Forelimb muscle (tissue), 1 donor: ENCODE measurements at regions not wholly inside any gene's neighbourhood (a gene's known extent, or its start where the extent isn't known, plus 50 kb on each side); places are given as distances from the start of the nearest gene placed in this dataset.
A peak's percentile ranks its signal among the peaks of the same experiment; 100 is the strongest.
"Not testable (repeated sequence)": the region's sequence is repeated elsewhere in the genome, so short reads cannot be mapped to it uniquely, and the experiment has no call there.

Source experiments
- DNase-seq: peaks from one replicate; pipeline ENCODE4 v3.0.0-alpha.2; 2013; ENCODE audit warnings: low read depth

GRCh38 chr14:104398656-104399055 lies 180.9 kb upstream of the C14orf180 start:
- DNase-seq: no peak

DNA sequence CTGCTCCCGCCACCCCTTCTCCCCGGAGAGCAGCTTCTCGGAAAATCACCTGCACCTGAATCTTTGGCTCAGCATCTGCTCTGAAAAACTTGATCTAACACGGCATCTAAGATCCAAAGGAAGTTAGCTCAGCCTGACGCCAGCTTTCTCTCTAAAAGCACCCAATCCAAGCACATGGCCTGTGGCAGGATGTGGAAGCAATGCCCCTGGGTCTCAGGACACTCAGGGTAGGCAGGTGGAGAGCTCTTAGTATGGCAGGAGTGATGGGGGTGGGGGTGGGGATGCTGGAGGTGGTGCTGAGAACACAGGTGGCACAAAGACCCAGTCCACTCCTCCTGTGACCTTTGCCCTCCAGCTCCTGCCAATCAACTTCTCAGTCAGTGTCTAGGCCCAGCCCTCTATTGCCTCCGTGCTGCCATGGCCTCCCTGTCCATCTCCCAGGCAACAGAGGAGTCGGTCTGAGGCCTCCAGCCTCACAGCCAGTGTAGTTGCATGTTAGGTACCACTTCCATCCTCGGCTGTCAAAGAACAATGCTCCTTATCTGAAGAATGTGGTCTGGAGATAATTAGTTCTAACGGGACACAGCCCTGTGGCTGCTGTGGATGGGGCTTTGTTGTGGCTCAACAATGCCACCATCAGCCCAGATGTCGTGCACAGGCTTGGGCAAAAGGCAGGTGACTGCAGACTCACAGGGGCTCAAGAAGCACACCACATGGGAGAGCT lies 180.0 kb upstream of the C14orf180 start:
- no peak for DNase-seq

GRCh38 chr14:104400355-104400754 lies 179.2 kb upstream of the C14orf180 start:
- no peak for DNase-seq

GRCh38 chr14:104401785-104402184 lies 177.8 kb upstream of the C14orf180 start:
- DNase-seq: no peak

- DNase-seq: not testable (repeated sequence)
Observed at GRCh38 chr14:104402303-104402702, 177.3 kb upstream of the C14orf180 start.

GRCh38 chr14:104403421-104404220 lies 175.9 kb upstream of the C14orf180 start:
- DNase-seq: no peak

DNA sequence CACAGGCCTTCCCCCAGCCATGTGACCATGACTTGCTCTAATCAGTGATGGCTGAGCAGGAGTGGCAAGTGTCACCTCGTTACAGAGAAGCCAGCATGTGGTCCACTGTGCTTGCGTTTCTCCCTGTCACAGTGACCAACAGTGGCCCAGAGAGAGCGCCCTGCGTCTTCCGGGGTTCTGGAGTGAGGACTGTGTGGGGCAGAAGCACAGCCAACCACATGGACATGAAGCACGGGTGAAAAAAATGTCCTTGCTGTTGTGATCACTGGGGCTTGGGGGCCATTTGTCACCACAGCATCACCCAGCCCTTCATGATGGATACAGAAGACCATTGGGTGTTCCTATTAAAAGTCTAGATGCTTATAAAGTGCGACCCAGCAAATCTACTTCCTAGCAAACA lies 174.6 kb upstream of the C14orf180 start:
- no peak for DNase-seq

- DNase-seq: no peak
Observed at GRCh38 chr14:104405360-104406226, 174.0 kb upstream of the C14orf180 start.

DNA sequence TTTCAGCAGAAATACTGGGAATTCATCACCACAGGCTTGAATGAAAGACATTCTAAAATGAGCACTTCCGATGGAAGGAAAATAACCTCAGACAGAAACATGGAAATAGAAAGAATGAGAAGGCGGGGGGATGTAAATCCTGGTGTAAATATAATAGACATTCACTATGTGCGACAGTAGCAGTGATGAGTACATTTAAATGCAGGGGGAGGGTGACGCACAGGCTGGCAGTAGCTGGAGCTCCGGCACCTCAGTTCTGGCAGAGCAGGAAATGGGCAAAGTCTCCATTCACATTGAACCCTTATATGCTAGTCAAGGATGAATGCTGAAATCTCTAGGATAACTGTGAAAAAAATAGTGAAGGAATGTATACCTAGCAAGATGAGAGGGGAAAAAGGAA lies 172.7 kb upstream of the C14orf180 start:
- no peak for DNase-seq

DNA sequence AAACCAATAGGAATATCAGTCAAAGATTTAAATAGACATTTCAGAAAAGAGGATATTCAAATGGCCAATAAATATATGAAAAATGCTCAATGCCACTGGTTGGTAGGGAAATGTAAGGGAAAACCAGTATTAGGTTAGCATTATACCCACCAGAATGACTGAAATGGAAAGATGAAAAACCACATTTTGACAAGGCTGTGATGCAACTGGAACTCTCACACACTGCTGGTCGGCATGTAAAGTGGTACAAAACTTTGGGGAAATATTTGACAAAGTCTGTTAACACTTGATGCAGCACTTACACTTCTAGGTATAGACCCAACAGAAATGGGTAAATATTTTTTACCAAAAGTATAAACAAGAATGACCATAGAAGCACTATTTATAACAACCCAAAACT lies 163.2 kb upstream of the C14orf180 start:
- DNase-seq: no peak

DNA sequence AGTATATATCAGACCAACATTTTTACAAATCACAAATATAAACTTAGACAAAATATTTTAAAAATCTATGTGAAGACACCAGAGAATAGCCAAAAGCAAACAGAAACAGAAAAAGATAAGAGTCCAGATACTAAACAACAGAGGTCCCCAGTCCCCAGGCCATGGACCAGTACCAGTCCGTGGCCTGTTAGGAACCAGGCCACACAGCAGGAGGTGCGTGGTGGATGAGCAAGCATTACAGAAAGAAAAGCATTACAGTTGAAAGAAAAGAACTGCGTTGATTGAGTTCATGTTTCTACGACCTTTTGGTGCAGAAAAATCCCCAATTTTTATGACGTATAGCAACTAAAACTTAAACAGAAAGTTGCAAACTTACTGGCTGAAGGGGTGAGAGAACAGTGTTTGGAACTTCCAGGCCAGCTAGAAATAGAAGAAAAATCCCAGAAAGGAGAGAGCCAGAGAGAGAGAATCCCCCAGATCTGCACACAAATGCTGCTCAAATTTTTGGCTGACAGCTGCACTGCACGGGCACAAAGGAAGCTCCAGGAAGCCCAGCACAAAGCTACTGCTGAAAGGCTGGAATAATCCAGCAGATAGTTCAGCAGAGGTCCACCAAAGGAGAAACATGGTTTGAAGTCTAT lies 159.6 kb upstream of the C14orf180 start:
- no peak for DNase-seq

GRCh38 chr14:104420523-104420922 lies 159.0 kb upstream of the C14orf180 start:
- not testable (repeated sequence) for DNase-seq

DNA sequence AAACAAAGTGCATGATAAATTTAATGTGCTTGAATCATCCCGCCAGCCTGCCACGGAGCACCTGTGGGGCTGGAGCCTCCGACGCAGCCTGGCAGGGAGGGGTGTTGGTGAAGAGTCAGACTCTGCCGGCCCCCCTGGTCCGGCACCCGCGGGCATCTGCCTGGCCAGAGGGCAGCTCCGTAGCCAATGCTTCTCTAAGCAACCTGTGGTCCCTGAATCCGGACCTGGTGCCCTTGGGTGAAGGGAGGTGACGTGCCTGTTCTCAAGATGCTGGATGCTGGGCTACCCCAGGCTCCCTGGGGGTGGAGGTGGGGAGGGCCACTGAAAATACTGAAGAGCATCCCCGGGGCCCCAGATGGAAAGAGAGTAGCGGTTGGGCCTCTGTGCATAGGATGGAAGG lies 158.6 kb upstream of the C14orf180 start:
- no peak for DNase-seq

DNA sequence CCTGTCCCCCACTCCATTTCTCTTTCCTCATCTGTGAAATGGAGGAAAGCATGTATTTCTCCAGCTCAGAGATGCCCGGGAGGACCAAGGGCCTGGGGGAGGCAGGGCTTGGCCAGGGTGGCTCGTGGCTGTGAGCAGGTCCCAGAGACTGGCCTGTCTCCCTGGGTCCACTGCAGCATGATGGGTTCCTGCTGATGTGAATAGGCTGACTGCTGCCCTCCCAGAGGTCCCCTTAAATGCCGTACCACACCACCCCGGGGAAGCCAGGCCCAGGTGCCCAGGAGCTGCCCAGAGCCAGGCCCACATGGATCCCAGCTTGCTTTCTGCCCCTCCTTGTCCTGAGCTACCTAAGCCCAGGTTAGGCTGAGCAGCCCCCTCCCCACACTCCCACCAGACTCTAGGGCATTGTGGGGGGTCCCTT lies 158.2 kb upstream of the C14orf180 start:
- no peak for DNase-seq

DNA sequence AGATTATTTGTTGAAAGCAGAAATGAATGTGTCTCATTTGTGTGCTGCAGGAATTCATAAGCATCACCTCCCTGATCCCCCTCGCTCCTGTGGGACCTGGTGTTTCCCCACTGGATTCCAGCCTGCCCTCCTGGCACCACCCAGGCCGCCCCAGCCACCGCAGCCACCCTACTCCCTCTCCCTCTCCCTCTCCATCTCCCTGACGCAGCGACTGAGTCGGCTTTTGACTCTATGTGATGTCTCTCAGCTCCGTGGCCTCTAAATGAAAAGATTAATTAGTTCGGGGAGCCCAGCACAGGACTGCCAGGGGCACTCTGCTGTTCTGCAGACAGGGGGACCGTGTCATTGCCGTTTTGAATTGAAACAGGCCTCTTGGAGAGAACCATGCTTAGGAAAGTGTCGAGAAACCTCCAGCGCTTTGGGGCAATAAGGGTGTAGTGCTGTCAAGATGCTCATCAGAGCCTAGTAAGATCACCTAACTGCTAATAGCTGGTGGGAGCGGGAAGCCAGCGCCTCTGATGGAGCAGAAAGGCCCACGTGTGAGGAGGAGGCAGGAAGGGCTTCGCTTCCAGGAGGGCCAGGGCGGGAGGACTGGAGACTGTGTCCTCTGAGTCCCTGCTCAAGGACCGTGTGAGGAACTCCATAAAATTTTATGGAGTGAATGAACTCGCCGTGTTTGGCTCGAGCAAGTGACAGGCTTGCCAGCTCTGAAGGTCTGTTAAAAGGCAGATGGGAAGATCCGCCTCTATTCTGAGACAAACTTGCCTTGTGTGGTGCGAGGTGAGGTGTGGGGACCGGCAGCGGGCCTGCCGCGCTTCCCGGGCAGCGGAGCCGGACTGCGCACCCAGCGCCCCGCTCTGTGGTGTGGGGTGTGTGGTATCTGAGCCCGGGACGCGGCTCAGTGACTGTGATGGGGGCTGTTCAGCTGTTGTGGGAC lies 157.4 kb upstream of the C14orf180 start:
- no peak for DNase-seq

DNA sequence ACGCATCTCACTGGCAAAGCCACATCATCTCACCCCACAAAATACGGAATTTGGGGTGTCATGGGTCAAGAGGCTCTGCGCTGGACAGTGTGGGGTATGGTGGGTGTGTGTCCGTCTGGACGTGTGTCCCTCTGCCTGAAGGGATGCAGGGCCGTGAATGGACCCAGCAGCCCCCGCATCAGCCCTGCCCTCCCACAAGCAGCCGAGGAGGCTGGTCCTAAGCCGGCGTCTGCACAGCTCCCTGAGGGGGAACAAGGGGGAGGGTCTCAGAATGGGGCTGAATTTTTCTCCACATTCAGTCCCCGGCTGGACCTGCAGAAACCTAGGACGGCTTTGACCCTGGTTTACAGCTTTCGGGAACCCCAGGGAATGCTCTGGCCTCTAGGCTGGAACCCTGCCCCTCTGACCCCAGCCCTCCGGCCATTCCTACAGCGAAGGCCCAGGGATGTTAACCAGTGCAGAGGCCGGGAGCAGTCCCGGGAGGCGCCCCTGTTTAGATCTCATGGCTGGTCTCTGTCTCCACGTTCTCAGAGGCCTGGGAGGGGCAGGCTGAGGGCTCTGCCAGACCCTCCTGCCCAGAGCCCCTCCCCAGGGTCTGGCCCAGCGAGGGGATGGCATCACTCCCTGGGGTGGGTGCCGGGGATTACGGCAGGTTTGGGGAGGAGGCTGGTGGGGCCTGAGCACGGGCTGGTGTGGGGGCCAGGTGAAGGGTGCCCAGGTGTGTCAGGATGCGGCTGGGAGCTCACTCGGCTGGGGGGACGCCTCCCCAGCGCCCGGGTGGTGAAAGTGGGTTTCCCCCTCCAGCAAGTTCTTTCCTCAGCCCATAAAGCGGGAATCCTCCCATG lies 156.5 kb upstream of the C14orf180 start:
- DNase-seq: no peak

DNA sequence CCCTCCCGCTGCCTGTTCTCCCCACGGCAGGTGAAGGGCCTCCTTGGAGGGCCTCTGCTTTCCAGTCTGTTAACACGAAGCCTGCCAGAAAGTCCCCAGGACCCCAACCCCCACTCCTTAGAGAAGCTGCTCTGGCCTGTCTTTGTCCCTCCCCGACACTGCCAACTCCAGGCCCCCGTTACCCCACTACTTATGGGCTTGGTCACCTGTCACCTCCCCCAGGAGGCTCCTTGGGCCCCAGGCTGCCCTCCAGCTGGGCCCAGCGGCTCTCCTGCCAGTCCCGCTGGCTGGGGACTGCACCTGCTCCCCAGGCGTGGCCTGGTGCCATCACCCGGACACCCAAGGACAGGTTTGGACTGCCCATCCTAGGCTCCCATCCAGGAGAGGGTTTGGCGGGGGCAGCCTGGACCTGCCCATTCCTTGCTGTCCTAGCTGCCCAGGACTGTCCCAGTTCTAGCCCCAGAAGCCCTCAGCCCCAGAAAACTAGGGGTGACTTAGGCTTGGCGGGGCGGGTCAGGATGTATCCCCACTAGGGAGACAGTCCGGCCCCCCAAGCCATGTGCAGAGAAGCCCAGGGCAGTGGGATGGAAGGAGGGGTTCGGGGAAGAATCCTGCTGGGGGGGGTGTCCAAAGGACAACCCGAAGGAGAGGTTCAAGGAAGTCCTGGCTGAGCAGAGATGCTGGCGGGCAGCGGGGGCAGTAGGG lies 155.7 kb upstream of the C14orf180 start:
- no peak for DNase-seq

DNA sequence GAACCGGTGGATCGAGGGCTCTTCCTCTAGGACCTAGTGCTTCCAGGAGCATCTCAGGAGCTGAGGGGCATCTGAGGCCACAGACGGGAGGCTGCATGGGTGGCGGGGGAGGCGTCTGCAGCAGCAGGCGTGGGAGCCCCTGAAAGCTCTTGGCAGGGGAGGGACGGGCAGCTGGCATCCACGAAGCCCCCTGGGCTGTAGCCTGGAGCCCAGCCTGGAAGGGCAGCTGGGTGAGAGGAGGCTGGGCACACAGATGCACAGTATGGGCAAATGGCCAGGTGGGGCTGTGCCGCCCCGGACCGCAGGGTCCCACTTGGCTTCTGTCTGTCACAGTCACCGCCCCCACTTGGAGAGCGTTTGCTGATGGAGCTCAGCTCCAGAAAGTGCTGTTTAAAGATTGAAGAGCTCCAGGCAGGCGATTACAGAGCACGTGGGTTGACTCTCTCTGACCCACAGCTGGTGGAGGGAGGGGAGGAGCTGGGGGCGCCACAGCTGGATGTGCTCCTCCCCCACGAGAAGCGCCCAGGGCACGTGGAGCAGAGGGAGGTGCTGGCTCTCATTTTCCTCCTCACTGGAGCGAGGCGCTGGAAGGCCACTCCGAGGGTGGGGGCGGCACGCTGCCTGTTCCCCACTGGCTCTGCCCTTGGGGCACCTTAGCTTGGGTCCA lies 155.0 kb upstream of the C14orf180 start:
- DNase-seq: peak; percentile 39
